Gastrocnemius medialis (tissue), 4 donors: ENCODE measurements at regions not wholly inside any gene's neighbourhood (a gene's known extent, or its start where the extent isn't known, plus 50 kb on each side); places are given as distances from the start of the nearest gene placed in this dataset.

ENCODE experiments used
- ATAC-seq, 2 donors: fragments of 150-250 bp; one replicate each; pipeline ENCODE4 v1.9.1; 2016
- DNase-seq, 2 donors: peaks; one replicate each; pipeline ENCODE4 v3.0.0-alpha.2; 2019
- H3K27ac ChIP-seq, 4 donors: fragments of 200-600 bp; sonication (generic); 1 replicate in 1 of 4; 2 replicates in 3 of 4; pipeline ENCODE4 v1.5.1; 2016 to 2018; ENCODE audit warnings: mild to moderate bottlenecking in 2 of 4, moderate library complexity in 1 of 4
- H3K27me3 ChIP-seq, 3 donors: fragments of 200-600 bp; sonication (generic) in 2 of 3; 1 replicate in 1 of 3; 2 replicates in 2 of 3; pipeline versions ENCODE4 v1.5.1 to v1.6.0; 2016 to 2019; ENCODE audit warnings: mild to moderate bottlenecking in 1 of 3, moderate library complexity in 1 of 3
- H3K36me3 ChIP-seq, 2 donors: fragments of 200-600 bp; sonication (generic) in 1 of 2; one replicate each; pipeline ENCODE4 v1.5.1; 2017 to 2018
- H3K4me1 ChIP-seq, 2 donors: fragments of 200-600 bp; sonication (generic) in 1 of 2; one replicate each; pipeline ENCODE4 v1.5.1; 2016 to 2017; ENCODE audit warnings: mild to moderate bottlenecking in 2 of 2
- H3K4me3 ChIP-seq, 4 donors: fragments of 200-600 bp; sonication (generic) in 3 of 4; 1 replicate in 1 of 4; 2 replicates in 3 of 4; pipeline ENCODE4 v1.5.1; 2016 to 2019; ENCODE audit warnings: mild to moderate bottlenecking in 2 of 4
- H3K9me3 ChIP-seq, 3 donors: fragments of 200-600 bp; sonication (generic) in 2 of 3; 1 replicate in 1 of 3; 2 replicates in 2 of 3; pipeline ENCODE4 v1.5.1; 2016 to 2019
- CTCF ChIP-seq, 5 experiments: fragments of 450-650 bp in 3 of 5; fragments of 200-600 bp in 2 of 5; sonication (generic) in 2 of 5; IDR thresholded peaks in 4 of 5; conservative IDR thresholded peaks in 1 of 5; 1 replicate in 4 of 5; 2 replicates in 1 of 5; pipeline ENCODE4 v1.5.1; 2016 to 2019; ENCODE audit warnings: antibody characterized with exemption in 5 of 5, mild to moderate bottlenecking in 3 of 5, moderate library complexity in 3 of 5
- POLR2A ChIP-seq, 2 donors: fragments of 450-650 bp; IDR thresholded peaks; one replicate each; pipeline ENCODE4 v1.6.1; 2017; ENCODE audit warnings: antibody characterized with exemption in 2 of 2, mild to moderate bottlenecking in 2 of 2, moderate library complexity in 2 of 2
- in situ Hi-C, 4 donors: fragments of 200-750 bp; cut with MboI; loops; one replicate each; pipeline versions ENCODE4 v1.15.0 to v1.8.0; 2017; ENCODE audit warnings: low sequenced_read_pairs in 4 of 4
- intact Hi-C: fragments of 100-400 bp; cut with DNase I; formaldehyde crosslinking; loops from one replicate; pipeline ENCODE4 v1.15.1; 2023; ENCODE audit warnings: low total_unique reads

- intact Hi-C loops (no loop called here), in situ Hi-C loops (no loop called here)
- Histone ChIP-seq H3K9me3 (no peaks in the 10 kb centered on the region), H3K27ac (peak overlapping the region in 3 of 4 donors; percentile 0 to 52 (median 29)), H3K4me1 (no peaks in the 10 kb centered on the region), H3K4me3 (no peak overlapping the region), H3K36me3 (no peaks in the 10 kb centered on the region), H3K27me3 (no peaks in the 10 kb centered on the region)
- DNase-seq (no peak), ATAC-seq (peak; percentile 24 to 32)
- TF ChIP-seq CTCF (IDR thresholded peaks at IDR 0.05 in 4 of 5, conservative IDR thresholded peaks at IDR 0.05 in 1 of 5), result no peak
- TF ChIP-seq POLR2A (IDR thresholded peaks at IDR 0.05), result no peak
Measured at GRCh38 chr5:174987443-174988012, 263.1 kb downstream of the MSX2 start.

- intact Hi-C loops (no loop called here), in situ Hi-C loops (no loop called here)
- H3K27ac ChIP-seq, result no peak overlapping the region
- no peaks in the 10 kb centered on the region for H3K36me3 ChIP-seq
- H3K27me3 ChIP-seq, result no peaks in the 10 kb centered on the region
- DNase-seq, result no peak
- ATAC-seq, result no peak
- no peaks in the 10 kb centered on the region for H3K9me3 ChIP-seq
- H3K4me1 ChIP-seq, result no peaks in the 10 kb centered on the region
- no peak overlapping the region for H3K4me3 ChIP-seq
- TF ChIP-seq POLR2A (IDR thresholded peaks at IDR 0.05) (no peak), CTCF (IDR thresholded peaks at IDR 0.05 in 4 of 5, conservative IDR thresholded peaks at IDR 0.05 in 1 of 5) (no peak)
Measured at GRCh38 chr5:174984863-174985262, 260.5 kb downstream of the MSX2 start.

- no peaks in the 10 kb centered on the region for H3K36me3 ChIP-seq
- intact Hi-C loops (no loop called here), in situ Hi-C loops (no loop called here)
- H3K4me3 ChIP-seq, result no peak overlapping the region
- H3K9me3 ChIP-seq, result peaks cover 0 to 7% (median 0%) of the 10 kb centered on the region in 3 donors
- no peak overlapping the region for H3K27ac ChIP-seq
- no peaks in the 10 kb centered on the region for H3K27me3 ChIP-seq
- ATAC-seq, result no peak
- TF ChIP-seq CTCF (IDR thresholded peaks at IDR 0.05 in 4 of 5, conservative IDR thresholded peaks at IDR 0.05 in 1 of 5) (no peak), POLR2A (IDR thresholded peaks at IDR 0.05) (no peak)
- no peaks in the 10 kb centered on the region for H3K4me1 ChIP-seq
- no peak for DNase-seq
Measured at GRCh38 chr5:174982485-174982884, 258.1 kb downstream of the MSX2 start.

DNA sequence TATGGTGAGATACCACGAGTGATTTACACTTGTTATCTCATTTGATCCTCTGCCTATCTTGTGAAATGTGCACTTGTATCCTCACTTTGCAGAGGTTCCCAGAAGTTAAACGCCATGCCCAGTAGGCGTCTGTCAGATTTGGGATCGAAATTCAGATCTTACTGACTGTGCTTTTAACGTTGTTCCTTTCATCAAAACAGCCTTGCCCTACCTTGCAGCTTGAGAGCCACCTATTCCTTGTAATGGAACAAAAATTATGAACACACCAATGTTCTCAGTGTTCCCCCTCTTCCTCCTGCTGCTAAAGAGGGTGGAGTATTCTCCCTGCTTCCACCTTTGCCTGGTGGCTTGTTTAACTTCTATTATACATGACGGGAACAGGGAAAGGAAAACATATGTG lies 257.0 kb downstream of the MSX2 start:
- Histone ChIP-seq H3K9me3 (peaks cover 0 to 7% (median 0%) of the 10 kb centered on the region in 3 donors), H3K27ac (no peak overlapping the region), H3K27me3 (no peaks in the 10 kb centered on the region), H3K4me1 (no peaks in the 10 kb centered on the region), H3K36me3 (no peaks in the 10 kb centered on the region), H3K4me3 (no peak overlapping the region)
- TF ChIP-seq POLR2A (IDR thresholded peaks at IDR 0.05) (no peak), CTCF (IDR thresholded peaks at IDR 0.05 in 4 of 5, conservative IDR thresholded peaks at IDR 0.05 in 1 of 5) (no peak)
- intact Hi-C loops (no loop called here), in situ Hi-C loops (no loop called here)
- ATAC-seq (no peak), DNase-seq (no peak)

DNA sequence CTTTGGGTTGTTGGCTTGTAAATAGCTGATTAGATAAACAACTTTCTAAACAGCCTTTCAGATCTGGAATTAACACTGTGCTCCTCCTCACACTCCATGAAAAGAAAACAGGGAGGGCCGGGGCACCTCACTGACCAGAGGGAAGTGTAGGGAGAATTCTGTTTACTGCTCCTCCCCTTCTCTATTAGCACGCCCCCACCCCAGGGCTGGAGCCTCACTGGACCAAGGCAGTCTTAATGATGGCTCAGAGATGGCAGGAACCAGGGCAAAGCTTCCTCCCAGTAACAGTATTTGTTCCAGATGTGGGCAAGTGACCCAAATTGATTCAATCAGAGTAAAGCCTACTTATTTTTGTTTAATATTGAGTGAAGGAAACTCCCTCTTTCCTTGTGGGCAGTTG lies 256.6 kb downstream of the MSX2 start:
- DNase-seq (no peak), ATAC-seq (no peak)
- Histone ChIP-seq H3K4me3 (no peak overlapping the region), H3K36me3 (no peaks in the 10 kb centered on the region), H3K4me1 (no peaks in the 10 kb centered on the region), H3K27ac (no peak overlapping the region), H3K9me3 (peaks cover 0 to 7% (median 0%) of the 10 kb centered on the region in 3 donors), H3K27me3 (no peaks in the 10 kb centered on the region)
- in situ Hi-C loops (no loop called here), intact Hi-C loops (no loop called here)
- no peak for TF ChIP-seq CTCF (IDR thresholded peaks at IDR 0.05 in 4 of 5, conservative IDR thresholded peaks at IDR 0.05 in 1 of 5)
- no peak for TF ChIP-seq POLR2A (IDR thresholded peaks at IDR 0.05)
